ENCODE measurements at regions not wholly inside any gene's neighbourhood (a gene's known extent, or its start where the extent isn't known, plus 50 kb on each side); places are given as distances from the start of the nearest gene placed in this dataset.

GRCh38 chr22:48047722-48048500 is 1285.5 kb downstream of the TBC1D22A start:
- intact Hi-C loops (cut with DNase I), result no loop called here
- peaks cover 0 to 16% (median 0%) of the 10 kb centered on the region in 9 donors for H3K27me3 ChIP-seq
- WGBS, 4 donors, result 71 to 84% (median 80%) methylated on average over 6 to 9 of the region's 9 CpGs
- no peaks in the 10 kb centered on the region for H3K4me1 ChIP-seq
- ATAC-seq (no peak), DNase-seq (no peak)
- no peaks in the 10 kb centered on the region for H3K9me3 ChIP-seq
- no peaks in the 10 kb centered on the region for H3K36me3 ChIP-seq
- no peak overlapping the region for H3K4me3 ChIP-seq
- no peak for TF ChIP-seq POLR2A (IDR thresholded peaks at IDR 0.05)
- TF ChIP-seq, protein P1, sequence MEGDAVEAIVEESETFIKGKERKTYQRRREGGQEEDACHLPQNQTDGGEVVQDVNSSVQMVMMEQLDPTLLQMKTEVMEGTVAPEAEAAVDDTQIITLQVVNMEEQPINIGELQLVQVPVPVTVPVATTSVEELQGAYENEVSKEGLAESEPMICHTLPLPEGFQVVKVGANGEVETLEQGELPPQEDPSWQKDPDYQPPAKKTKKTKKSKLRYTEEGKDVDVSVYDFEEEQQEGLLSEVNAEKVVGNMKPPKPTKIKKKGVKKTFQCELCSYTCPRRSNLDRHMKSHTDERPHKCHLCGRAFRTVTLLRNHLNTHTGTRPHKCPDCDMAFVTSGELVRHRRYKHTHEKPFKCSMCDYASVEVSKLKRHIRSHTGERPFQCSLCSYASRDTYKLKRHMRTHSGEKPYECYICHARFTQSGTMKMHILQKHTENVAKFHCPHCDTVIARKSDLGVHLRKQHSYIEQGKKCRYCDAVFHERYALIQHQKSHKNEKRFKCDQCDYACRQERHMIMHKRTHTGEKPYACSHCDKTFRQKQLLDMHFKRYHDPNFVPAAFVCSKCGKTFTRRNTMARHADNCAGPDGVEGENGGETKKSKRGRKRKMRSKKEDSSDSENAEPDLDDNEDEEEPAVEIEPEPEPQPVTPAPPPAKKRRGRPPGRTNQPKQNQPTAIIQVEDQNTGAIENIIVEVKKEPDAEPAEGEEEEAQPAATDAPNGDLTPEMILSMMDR (IDR thresholded peaks at IDR 0.05), result no peak
- no peak overlapping the region for H3K27ac ChIP-seq

DNA sequence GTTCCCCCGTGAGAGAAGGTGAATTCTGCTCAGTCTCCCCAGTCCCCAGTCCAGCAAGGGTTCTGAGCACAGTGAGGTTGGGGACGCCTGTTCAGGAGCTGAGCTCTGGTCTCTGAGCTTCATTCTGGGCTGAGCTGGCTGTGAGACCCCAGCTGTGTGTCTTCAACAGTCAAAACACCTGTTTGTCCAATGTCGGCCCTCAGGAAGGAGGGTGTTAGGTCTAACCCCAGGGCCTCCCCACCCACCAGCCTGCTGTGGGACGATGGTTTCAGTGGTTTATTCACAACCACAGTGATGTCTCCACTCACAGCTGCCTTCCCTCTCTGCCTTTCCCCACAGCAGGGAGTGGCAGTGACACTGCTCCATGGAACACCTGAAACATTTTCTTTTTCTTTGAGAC is 1282.9 kb downstream of the TBC1D22A start:
- ATAC-seq (no peak), DNase-seq (no peak)
- Histone ChIP-seq H3K27ac (no peak overlapping the region), H3K36me3 (no peaks in the 10 kb centered on the region), H3K9me3 (peaks cover 0 to 5% (median 0%) of the 10 kb centered on the region in 12 donors), H3K4me3 (no peak overlapping the region), H3K27me3 (peaks cover 0 to 14% (median 0%) of the 10 kb centered on the region in 9 donors), H3K4me1 (no peaks in the 10 kb centered on the region)
- TF ChIP-seq, protein P1 (IDR thresholded peaks at IDR 0.05), result no peak
- TF ChIP-seq POLR2A (IDR thresholded peaks at IDR 0.05), result no peak
- 57 to 69% (median 64%) methylated on average over 3 to 4 of the region's 4 CpGs for WGBS, 4 donors
- intact Hi-C loops (cut with DNase I), result no loop called here

- no peaks in the 10 kb centered on the region for H3K36me3 ChIP-seq
- DNase-seq (no peak), ATAC-seq (no peak)
- intact Hi-C loops (cut with DNase I), result no loop called here
- H3K4me1 ChIP-seq, result no peaks in the 10 kb centered on the region
- H3K4me3 ChIP-seq, result no peak overlapping the region
- H3K27ac ChIP-seq, result no peak overlapping the region
- H3K27me3 ChIP-seq, result peaks cover 0 to 14% (median 0%) of the 10 kb centered on the region in 9 donors
- no peak for TF ChIP-seq POLR2A (IDR thresholded peaks at IDR 0.05)
- TF ChIP-seq, protein P1 (IDR thresholded peaks at IDR 0.05), result no peak
- WGBS, 4 donors, result 46 to 66% (median 54%) methylated on average over 8 to 9 of the region's 9 CpGs
- peaks cover 0 to 5% (median 0%) of the 10 kb centered on the region in 12 donors for H3K9me3 ChIP-seq
Measured at GRCh38 chr22:48044487-48045060, 1282.1 kb downstream of the TBC1D22A start.

DNA sequence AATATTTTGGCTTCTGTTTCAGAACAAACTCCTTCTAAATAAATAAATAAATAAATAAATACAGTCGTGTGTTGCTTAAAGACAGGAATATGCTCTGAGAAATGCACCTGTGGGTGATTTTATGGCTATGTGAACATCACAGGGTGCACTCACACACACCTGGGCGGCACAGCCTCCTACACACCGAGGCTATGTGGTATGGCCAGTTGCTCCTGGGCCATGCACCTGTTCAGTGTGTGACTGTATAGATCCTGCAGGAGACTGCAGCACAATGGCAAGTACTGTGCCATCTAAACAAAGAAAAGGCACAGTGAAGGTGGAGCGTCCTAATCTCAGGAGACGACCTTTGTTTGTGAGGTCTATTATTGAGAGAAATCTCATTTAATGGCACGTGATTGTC is 1281.1 kb downstream of the TBC1D22A start:
- Histone ChIP-seq H3K9me3 (peaks cover 0 to 11% (median 0%) of the 10 kb centered on the region in 12 donors), H3K36me3 (no peaks in the 10 kb centered on the region), H3K4me3 (no peak overlapping the region), H3K27ac (no peak overlapping the region), H3K27me3 (peaks cover 0 to 15% (median 0%) of the 10 kb centered on the region in 9 donors), H3K4me1 (no peaks in the 10 kb centered on the region)
- ATAC-seq, result no peak
- WGBS, 4 donors, result 84 to 90% (median 85%) methylated on average over 6 of the region's 6 CpGs
- TF ChIP-seq POLR2A (IDR thresholded peaks at IDR 0.05), result no peak
- TF ChIP-seq, protein P1 (IDR thresholded peaks at IDR 0.05), result no peak
- intact Hi-C loops (cut with DNase I), result no loop called here
- DNase-seq, result no peak

All from heart left ventricle (tissue), 16 donors.